IPS DF 6.9 (cell line): ENCODE measurements at regions not wholly inside any gene's neighbourhood (a gene's known extent, or its start where the extent isn't known, plus 50 kb on each side); places are given as distances from the start of the nearest gene placed in this dataset.

Experiments
- DNase-seq: peaks from one replicate; pipeline ENCODE4 v3.0.0-alpha.2; 2013; ENCODE audit warnings: low read depth, low spot score
- H3K27ac ChIP-seq: one replicate; pipeline ENCODE4 v1.5.1; 2013; ENCODE audit warnings: low read length, control low read depth
- H3K27me3 ChIP-seq: 2 replicates; pipeline ENCODE4 v1.6.1; 2013; ENCODE audit warnings: mild to moderate bottlenecking, low read length; ENCODE audit not compliant: control insufficient read depth, insufficient read depth
- H3K36me3 ChIP-seq: 2 replicates; pipeline ENCODE4 v1.6.1; 2013; ENCODE audit warnings: low read length; ENCODE audit not compliant: control insufficient read depth, insufficient read depth
- H3K4me1 ChIP-seq: 2 replicates; pipeline ENCODE4 v1.6.1; 2013; ENCODE audit warnings: low read length; ENCODE audit not compliant: control insufficient read depth, insufficient read depth
- H3K4me3 ChIP-seq: 2 replicates; pipeline ENCODE4 v1.5.1; 2013; ENCODE audit warnings: mild to moderate bottlenecking, low read length
- H3K9me3 ChIP-seq: 2 replicates; pipeline ENCODE4 v1.6.1; 2013; ENCODE audit warnings: low read length, inconsistent platforms; ENCODE audit not compliant: control insufficient read depth, insufficient read depth
- WGBS: extraction: QIAGEN DNeasy Blood & Tissue Kit; methylation state at CpG from one replicate; pipeline ENCODE4 v1.1.7; 2013; ENCODE audit warnings: mixed read lengths, missing lambda C conversion rate; ENCODE audit not compliant: insufficient read length, insufficient coverage; 5-methylcytosine and 5-hydroxymethylcytosine counted together

DNA sequence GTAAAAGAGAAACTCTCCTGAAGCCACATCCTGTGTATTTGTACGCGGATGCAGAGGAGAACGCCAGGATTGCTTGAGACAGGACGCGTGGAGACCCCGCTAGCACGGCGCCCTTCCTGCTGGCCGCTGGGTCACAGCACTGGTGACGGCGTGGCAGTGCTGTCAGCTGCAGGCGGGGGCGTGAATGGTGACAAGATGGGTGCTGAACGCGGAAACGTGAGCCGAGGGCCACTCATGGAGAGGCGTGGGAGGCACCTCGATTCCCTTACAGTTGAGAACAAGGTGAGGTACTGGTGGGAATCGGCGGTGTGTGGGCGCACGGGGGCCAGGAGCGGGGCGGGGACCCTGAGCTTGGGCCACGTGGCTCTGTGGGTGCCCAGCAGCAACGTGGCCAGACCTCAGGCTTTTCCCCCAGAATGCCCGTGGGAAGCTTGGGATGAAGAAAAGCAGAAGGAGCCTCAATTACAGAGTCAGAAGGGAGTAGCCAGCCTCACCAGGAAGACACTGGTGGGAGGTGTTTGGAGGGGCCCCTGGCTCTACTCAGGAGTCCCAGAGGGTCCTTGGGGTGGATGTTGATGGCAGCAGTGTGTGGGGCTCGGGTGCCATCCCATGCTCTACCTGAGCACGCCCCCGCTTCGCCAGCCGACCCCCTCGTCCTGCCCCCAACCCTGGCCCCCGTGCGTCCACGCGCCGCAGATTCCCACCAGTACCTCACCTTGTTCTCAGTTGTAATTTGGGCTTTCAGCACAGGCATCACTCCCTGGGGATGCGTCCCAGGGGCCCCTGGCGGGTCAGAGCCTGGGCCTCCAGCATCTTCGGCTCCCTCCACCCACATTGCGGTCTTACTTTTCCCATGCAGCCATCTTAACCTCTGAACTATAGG, 208.4 kb upstream of the TCERG1L start:
- WGBS = no CpG with 5 or more reads among the region's 43 CpGs
- no peaks in the 10 kb centered on the region for H3K27me3 ChIP-seq
- H3K9me3 ChIP-seq = peaks cover 33% of the 10 kb centered on the region
- no peaks in the 10 kb centered on the region; the same call in 1 of the 2 replicates for H3K36me3 ChIP-seq
- no peak overlapping the region for H3K4me3 ChIP-seq
- H3K27ac ChIP-seq = no peak overlapping the region
- no peaks in the 10 kb centered on the region for H3K4me1 ChIP-seq
- no peak for DNase-seq

DNA sequence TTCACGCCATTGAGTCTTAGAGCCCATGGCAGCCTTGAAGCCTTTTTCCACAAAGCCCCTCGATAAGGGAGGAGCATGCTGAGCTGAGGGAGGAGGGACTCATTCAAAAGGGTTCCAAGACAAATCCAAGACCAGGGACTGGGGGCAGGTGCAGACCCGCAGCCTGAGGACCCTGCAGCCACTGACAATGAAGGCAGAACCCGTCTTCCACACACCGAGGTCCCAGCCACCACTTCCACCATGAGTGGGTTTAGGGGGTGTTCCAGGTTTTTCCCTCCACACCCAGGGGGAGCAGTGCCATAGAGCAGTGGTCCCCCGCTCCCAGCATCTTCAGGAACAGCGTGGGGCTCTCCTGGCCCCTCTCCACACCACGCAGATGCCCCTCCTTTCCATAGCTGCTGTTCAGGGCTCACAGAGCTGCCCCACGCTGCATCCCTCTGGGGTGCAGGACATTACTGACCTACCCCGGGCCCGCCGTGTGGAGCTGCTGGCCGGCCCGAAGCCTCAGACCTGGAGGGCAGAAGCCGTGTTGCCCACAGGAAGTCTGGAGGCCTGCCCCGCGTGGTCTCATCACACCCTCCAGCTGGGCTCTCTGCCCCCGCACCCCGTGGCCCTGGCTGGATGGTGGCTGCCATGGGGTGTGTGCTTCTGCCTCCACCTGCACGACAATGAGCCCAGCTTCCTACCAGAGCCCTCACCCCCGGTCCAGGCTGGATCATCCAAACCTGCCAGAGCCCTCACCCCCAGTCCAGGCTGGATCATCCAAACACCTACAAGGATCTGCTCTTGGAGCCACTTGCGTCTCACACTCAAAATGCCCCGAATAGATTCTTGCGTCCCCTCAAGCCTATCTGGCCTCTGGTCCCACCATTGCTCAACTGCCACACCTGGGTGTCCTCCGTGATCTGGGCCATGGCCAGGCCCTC, 220.0 kb upstream of the TCERG1L start:
- WGBS = no CpG with 5 or more reads among the region's 25 CpGs
- H3K27me3 ChIP-seq = no peaks in the 10 kb centered on the region
- DNase-seq = no peak

DNA sequence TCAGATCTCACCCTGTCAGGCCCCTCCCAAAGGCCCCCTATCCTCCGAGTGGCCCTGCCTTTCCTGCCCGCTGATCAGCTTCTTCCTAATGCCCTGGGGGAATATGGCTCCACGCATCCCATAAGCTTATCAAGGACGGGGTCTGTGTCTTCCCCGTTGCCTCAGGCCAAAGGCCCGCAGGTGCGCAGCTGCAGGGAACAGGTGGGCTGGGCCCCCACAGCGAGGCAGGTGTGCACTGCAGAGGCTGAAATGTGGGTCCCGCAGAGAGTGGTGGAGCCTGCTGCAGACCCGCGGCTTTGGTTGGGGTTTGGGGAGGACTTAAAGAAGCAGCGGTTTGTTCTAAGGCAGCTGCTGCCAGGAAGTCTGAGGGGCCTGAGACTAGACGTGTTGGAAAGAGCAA, 220.8 kb upstream of the TCERG1L start:
- Histone ChIP-seq H3K4me3 (no peak overlapping the region), H3K36me3 (no peaks in the 10 kb centered on the region), H3K9me3 (peaks cover 32% of the 10 kb centered on the region), H3K27ac (no peak overlapping the region), H3K27me3 (no peaks in the 10 kb centered on the region), H3K4me1 (no peaks in the 10 kb centered on the region)
- WGBS = no CpG with 5 or more reads among the region's 13 CpGs
- no peak for DNase-seq

More for the DNA sequence above, 220.0 kb upstream of the TCERG1L start:
- no peak overlapping the region for H3K4me3 ChIP-seq
- H3K27ac ChIP-seq = no peak overlapping the region
- no peaks in the 10 kb centered on the region for H3K36me3 ChIP-seq
- peaks cover 30% of the 10 kb centered on the region for H3K9me3 ChIP-seq
- H3K4me1 ChIP-seq = no peaks in the 10 kb centered on the region

DNA sequence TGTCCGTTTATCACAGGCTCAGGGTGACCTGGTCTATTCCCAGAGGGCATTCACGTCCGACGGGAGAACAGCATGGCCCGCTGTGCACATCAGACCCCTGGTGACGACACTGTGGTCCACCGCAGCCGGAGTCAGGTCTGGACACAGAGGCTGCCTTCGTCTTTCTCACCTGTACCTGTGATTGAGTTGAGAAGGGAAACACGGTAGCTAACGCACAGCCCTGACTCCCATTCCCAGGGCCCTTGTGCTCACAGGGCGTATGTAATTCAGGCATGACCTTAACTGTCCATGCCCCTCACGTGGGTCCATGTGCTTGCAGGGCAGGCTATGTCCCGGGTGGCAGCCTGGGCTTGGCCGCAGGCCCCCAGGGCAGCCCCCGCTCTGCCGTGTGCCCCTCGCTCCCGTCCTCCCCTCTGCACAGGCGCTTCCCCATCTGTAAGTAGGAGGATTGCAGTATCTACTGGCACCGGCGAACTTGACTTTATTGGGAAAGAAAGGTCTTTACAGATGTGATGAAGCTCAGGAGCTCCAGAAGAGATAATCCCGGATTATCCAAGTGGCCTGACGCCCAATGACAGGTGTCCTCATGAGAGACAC, 221.3 kb upstream of the TCERG1L start:
- no peaks in the 10 kb centered on the region for H3K27me3 ChIP-seq
- no CpG with 5 or more reads among the region's 24 CpGs for WGBS
- DNase-seq = no peak
- peaks cover 33% of the 10 kb centered on the region for H3K9me3 ChIP-seq
- no peak overlapping the region for H3K4me3 ChIP-seq
- no peaks in the 10 kb centered on the region for H3K4me1 ChIP-seq
- H3K36me3 ChIP-seq = no peaks in the 10 kb centered on the region
- no peak overlapping the region for H3K27ac ChIP-seq

DNA sequence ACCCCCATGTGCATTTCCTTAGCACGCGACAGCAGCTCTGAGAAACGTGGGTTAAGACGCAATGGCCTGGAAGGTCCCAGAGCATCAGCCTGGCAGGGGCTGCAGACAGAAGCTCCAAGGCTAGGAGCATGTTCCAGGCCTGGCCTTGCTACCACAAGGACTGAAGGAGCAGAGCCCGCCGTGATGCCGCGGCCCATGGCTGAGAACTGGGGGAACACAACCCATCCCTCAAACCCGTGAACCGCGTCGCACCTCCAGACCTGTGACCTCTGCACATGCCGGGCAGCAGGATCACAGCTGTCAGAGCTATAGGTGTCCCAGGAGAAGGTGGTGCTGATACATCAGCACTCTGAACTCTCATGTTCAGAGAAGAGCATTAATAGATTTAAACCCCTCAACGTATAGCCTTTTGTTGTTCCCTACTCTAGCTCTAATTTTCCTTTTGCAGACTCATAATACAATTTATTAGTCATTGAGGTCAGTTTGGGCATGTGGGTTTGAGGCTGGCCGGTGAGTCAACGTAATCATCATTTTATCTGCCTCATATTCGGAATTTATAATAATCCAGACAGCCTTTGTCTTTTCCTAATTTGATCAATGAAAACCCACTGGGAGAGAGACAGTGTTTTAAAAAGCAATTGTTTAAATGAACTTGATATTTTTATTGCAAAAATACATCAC, 222.5 kb upstream of the TCERG1L start:
- H3K27me3 ChIP-seq = no peaks in the 10 kb centered on the region
- no CpG with 5 or more reads among the region's 17 CpGs for WGBS
- no peak for DNase-seq

DNA sequence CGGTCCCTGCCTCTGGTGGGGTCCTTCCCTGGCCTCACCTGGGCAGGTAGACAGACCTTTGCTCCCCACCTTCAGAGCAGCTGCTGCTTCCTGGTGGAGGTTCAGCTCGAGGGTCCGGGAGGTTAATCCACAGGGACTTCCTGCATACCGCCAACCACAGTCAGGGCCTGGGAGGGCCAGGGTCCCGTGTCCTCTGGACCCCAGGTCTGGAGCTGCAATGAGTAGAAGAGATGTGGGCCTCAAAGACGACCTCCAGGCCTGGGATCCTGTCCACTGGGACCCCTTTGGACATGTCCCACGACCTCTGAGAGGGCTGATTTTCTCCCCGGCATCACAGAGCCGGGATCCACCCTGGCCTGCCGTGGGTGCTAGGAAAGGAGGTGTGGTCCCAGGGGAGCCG, 223.3 kb upstream of the TCERG1L start:
- no peaks in the 10 kb centered on the region for H3K36me3 ChIP-seq
- peaks cover 32% of the 10 kb centered on the region for H3K9me3 ChIP-seq
- H3K4me3 ChIP-seq = no peak overlapping the region
- no peaks in the 10 kb centered on the region for H3K4me1 ChIP-seq
- DNase-seq = no peak
- no peak overlapping the region for H3K27ac ChIP-seq
- H3K27me3 ChIP-seq = no peaks in the 10 kb centered on the region
- no CpG with 5 or more reads among the region's 11 CpGs for WGBS

More for the DNA sequence above, 222.5 kb upstream of the TCERG1L start:
- Histone ChIP-seq H3K27ac (no peak overlapping the region), H3K4me1 (no peaks in the 10 kb centered on the region), H3K4me3 (no peak overlapping the region), H3K36me3 (no peaks in the 10 kb centered on the region), H3K9me3 (peaks cover 33% of the 10 kb centered on the region)

DNA sequence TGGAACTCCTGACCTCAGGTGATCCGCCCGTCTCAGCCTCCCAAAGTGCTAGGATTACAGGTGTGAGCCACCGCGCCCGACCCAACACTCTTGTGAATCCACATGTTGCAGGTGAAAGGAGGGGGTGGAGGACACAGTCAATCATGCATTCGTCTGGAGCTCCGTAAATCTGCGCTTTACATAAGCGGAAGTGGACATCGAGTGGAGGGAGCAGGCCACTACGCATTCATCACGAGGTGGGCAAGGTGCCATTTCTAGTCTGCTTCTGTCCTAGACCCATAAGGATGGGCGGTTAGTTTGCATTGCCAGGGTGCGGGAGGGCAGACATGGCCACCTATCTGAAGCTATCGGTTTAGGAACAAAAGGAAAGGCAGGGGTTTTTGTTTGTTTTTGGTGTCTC, 225.2 kb upstream of the TCERG1L start:
- H3K36me3 ChIP-seq = no peaks in the 10 kb centered on the region
- no CpG with 5 or more reads among the region's 15 CpGs for WGBS
- H3K27me3 ChIP-seq = no peaks in the 10 kb centered on the region
- H3K9me3 ChIP-seq = peaks cover 26% of the 10 kb centered on the region
- H3K4me1 ChIP-seq = no peaks in the 10 kb centered on the region
- no peak overlapping the region for H3K27ac ChIP-seq
- H3K4me3 ChIP-seq = no peak overlapping the region
- DNase-seq = no peak

DNA sequence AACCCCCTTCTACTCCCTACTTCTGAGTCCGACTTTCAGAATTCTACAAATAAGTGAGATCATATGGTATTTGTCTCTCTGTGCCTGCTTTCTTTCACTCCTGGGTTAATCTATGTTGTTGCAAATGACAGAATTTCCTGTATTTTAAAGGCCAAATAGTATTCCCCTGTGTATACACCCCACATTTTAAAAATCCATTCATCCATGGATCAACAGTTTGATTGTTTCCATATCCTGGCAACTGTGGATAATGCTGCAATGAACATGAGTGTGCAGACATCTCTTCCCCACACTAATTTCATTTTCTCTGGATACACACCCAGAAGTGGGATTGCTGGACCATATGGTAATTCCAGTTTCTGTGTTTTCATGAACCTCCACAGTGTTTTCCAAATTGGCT, 225.8 kb upstream of the TCERG1L start:
- Histone ChIP-seq H3K36me3 (no peaks in the 10 kb centered on the region), H3K4me3 (no peak overlapping the region), H3K27me3 (no peaks in the 10 kb centered on the region), H3K9me3 (peaks cover 24% of the 10 kb centered on the region), H3K4me1 (no peaks in the 10 kb centered on the region), H3K27ac (no peak overlapping the region)
- WGBS = no CpG with 5 or more reads among the region's 1 CpG
- no peak for DNase-seq

DNA sequence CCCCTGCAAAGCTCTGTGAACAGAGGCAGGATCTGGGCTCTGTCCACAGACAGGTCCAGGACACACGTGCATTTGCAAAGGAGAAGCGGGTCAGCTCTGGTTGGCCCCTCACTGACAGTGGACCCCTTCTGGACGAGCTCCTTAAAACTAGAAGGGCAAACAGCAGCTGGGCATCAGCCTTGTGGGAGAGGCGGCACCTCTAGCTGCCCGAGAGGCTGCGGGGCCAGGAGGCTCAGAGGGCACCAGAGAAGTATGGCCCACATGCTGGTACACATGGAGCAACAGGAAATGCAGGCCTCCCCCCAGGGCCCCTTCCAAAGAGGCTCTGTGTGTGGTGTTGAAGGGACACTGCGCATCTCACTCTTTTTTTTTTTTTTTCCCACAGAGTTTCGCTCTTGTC, 233.0 kb upstream of the TCERG1L start:
- Histone ChIP-seq H3K27me3 (no peaks in the 10 kb centered on the region), H3K4me3 (no peak overlapping the region), H3K4me1 (no peaks in the 10 kb centered on the region), H3K36me3 (no peaks in the 10 kb centered on the region), H3K27ac (no peak overlapping the region), H3K9me3 (peaks cover 26% of the 10 kb centered on the region)
- no CpG with 5 or more reads among the region's 8 CpGs for WGBS
- DNase-seq = no peak
